GM19372 (cell line): ENCODE measurements at regions not wholly inside any gene's neighbourhood (a gene's known extent, or its start where the extent isn't known, plus 50 kb on each side); places are given as distances from the start of the nearest gene placed in this dataset.

ENCODE experiments used
- ATAC-seq: cut with Tn5 transposase; IDR thresholded peaks from one replicate; pipeline ENCODE4 v1.9.1; 2021; ENCODE audit warnings: mild to moderate bottlenecking, low read depth, moderate library complexity; ENCODE audit not compliant: unreplicated experiment

DNA sequence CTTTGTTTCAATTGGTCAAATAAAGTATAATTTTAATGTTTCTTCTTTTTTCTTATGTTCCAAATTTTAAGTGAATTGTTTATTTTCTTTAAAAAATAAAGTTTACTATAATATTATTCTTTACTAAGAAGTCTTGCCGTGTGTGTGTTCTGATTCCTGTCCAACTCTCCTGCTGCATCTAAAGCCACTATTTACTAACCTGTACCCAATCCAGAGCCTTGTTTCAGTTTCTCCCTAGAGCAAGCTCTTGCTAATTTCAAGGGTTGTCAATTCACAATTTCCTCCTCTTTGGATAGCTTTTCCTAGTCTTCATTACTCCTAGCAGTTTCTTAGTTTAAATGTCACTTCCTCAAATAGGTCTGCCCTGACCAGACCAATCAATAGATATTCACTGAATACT lies 314.9 kb upstream of the SEMA3A start:
- no peak for ATAC-seq

DNA sequence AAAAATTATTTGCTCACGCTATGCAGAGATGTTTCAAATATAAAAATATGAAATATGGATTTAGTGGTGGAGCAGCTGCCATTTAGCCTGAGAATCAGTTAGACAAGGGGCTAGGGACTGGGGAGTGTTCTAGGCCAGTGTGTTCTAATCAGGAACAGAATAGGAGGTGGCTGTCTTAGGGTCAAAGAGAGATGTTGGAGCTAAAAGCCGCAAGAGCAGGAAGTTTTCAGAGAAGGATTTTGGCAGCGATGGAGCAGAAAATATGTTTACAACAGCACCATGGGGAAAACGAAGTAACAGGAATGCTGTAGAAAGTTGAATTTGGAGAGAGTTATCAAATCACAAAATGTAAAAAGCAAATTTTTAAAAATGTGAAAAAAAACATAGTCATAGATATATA lies 314.0 kb upstream of the SEMA3A start:
- no peak for ATAC-seq

DNA sequence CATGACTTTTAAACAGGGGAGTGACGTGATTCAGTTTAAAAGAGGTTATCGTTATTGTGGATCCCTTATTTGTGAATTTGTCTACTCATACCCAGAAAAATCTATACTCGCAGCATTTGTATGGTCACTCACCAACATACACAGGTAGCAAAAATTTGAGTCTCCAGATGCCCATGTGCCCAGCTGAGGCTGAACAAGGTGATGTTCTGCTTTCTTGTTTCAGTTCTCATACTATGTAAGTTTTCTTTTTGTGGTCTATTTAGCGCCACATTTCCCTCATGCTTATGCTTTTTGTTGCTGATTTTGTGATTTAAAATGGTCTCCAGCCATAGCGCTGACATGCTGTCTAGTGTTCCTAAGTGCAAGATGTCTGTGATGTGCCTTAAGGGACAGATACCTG lies 312.9 kb upstream of the SEMA3A start:
- ATAC-seq = no peak

DNA sequence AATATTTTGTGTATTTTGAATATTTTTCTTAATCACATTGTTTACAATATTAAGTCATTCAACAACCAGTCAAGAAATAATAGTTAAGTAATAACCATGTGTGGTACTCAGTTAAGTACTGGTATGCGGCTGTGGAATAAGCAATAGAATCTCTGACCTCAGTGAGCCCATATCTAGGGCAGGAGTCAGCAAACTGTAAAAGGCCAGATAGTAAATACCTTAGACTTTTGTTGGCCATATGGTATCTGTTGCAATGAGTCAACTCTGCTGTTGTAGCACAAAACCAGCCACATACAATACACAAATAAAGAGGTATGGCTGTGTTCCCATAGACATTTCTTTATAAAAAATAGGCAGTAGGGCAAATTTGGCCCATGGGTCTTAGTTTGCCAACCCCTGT lies 311.6 kb upstream of the SEMA3A start:
- no peak for ATAC-seq

DNA sequence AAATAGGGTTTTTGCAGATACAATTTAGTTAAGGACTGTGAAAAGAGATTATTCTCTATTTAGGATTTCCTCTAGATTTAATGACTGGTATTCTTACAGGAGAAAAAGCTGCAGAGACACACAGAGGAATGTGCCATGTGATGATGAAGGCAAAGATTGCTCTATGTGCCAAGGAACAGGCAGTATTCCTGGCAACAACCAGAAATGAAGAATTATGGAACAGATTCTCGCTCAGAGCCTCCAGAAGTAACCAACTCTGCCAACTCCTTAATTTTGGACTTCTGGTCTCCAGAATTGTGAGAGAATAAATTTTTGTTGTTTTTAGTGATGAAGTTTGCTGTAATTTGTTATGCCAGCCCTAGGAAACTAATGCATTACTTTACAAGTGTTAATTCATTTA lies 307.6 kb upstream of the SEMA3A start:
- ATAC-seq = no peak

DNA sequence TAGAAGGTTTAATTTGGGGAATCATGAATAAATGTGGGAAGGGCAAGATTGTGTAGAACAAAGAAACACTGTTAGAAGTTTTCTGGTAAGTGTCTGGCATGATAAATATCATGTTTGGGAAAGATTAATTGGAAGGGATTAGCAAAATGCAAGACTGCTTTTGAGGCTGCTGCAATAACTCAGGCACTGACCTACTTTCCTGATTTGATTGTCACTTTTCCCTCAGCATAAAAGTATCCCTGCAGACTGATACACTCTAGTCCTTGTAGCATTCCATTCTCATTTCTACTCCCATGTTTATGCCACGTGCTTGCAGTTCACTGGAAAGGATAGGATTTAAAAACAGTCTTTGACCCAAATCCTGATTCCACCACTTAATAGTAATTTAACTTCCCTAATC lies 303.3 kb upstream of the SEMA3A start:
- no peak for ATAC-seq

DNA sequence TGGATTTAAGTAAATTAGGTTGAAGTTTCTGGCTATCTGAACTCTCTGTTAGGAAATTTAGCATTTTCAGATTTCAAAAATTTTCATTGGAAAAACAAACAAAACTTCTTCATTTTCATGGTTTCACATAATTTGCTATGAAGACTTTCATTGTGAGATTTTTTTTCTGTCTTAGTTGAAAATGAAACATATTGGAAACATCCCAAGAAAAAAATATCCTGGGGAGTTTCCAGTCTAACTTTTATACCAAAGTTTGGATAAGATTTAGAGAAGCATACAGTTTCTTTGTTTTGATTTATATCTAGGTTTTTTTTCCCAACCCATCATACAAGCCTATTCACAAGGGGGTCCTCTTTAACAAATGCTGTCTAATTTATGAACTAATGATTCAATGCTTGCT lies 300.5 kb upstream of the SEMA3A start:
- ATAC-seq = no peak

DNA sequence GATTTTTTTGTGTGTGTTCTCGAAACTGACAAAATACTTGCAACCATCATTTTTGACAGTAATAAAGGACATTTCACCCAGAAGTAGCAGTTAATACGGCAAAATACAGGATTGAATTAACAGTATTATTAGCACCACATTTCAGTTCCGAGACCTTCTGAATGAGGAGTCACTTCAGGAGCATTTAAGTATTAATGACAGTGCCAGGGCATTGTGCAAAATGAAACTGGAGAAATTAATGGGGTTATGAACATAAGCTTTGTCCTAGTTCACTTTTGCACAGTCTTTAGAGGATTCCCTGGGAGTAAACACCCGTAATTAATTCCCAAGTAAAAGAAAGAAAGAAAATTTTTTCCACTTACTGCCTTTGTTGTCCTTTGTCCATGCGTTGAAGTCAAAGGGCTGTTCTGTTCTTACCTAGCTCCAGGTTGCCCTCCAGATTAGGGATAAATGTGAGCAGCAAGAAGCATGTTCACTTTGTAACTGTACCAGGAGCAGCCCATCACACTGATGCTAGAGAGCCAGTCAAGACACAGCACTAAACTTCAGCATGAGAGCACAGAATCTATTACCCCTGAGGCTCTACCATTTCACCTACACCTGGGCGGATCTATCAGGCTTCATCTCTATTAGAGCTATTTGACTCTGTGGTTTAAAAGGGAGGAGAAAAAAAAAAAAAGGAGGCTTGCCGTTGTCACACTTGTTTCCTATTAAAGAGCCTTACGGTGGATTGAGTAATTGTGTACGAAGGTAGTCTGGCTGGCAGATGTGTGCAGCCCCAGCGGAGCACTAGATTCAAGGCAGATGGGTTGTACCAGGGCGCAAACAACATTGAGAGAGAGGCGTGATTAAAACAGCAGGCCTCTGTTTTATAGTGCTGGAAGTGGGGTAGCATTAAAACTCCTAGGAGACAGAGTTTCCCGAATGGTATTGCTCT lies 297.8 kb upstream of the SEMA3A start:
- ATAC-seq = no peak

DNA sequence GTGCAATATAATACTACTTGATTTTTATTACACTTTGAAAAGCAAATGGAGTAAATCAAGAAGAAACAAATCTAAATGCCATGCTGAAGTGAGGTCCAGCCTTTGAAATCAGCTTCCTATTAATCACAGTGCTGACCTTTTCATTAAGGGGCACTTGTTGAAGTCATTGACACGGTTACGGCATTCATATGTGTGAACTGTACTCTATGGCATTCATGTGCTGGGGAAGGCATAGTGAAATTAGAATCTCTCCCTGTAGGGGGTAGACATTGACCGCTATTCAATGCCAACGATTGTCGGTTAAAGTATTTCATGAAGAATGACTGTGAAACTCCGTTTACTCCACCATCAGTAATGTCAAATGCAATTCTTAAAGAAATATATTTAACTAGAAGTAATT lies 296.1 kb upstream of the SEMA3A start:
- no peak for ATAC-seq

DNA sequence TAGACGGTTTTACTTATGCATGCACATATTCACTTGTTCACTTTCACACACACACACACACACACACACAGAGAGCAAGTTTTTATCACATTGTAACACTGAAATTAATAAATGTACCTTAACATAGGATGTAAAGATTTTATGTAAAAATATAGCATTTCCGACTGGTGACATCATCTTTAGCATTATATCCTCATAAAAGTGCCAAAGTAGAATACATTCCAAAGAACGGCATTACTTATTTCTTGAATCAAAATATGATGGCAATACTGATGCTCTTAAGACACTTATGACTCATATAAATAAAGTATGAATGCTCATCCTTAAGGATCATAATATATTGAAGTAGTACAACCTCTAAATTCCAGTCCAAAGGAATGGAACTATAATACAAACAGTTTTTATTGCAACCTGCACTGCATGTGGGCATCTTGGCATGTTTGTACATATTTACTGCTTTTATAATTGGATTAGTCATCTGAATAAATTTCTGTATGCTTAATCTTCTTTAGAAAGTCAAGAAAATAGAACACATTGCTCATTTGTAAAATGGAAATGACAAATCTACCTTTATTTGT lies 290.0 kb upstream of the SEMA3A start:
- no peak for ATAC-seq

DNA sequence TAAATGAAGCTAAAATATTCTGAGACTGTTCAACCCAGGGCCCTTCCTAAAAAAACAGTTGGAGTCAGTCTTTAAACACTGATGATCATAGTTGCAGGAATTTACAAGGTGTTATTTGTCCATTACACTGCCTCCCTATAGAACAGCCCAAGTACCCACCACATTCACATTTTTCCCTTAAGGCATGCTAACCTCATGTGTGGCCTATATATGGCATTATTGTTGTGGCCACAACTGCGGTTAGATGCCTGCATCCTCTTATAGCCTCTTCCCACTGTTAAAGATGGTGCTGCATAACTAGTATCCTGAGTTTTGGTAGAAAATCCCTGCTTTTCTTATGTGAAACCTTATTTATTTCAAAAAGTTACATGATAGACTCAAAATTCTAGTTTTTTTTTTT lies 287.9 kb upstream of the SEMA3A start:
- no peak for ATAC-seq

DNA sequence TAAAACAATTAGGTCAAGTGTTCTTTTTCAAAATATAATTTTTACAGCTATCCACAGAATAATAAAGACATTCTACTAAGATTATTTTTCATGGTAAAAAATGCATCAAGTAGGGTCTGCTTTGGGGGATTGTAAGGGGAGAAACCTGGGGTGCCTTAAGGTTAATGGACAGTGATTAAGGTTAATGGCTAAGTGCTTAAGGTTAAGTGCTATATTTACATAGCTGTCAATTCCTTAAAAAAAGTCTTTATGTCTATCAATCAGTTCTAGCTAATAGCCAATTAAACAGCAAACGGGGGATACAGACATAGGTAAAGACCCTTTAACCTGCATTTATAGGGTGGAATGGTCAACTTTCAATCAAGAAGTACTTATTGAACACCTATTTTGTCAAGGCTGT lies 284.5 kb upstream of the SEMA3A start:
- ATAC-seq = no peak

DNA sequence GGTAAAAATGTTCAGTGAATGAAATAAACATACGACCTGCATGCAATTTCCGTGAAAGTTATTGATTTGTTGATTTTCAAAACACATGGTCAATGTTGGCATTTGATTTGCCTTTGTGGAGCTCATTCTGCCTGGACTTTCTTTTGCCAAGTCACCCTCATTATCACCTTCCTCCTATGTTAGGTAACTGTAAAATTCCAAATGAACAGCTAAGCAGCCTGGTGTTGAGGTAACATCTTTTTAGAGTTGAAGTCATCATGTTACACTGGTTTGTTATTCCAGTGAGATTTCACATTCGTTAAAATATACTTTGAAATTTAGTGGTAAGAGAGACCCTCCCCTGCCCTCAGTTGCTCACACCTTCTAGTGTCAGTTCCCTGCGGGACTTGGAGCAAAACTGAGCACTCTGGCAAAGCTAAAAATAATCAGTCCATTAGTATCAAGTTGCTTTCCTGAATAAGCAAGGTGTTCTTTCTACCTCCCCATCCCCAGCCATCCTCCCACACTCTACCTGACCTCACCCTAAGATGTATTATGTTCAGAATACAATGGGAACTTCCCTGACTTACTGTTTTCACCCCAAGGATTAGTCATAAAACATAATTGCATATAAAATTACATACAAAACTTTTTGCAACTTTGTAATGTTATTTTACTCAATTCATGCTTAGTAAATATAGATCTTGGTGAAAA lies 283.3 kb upstream of the SEMA3A start:
- ATAC-seq = no peak

DNA sequence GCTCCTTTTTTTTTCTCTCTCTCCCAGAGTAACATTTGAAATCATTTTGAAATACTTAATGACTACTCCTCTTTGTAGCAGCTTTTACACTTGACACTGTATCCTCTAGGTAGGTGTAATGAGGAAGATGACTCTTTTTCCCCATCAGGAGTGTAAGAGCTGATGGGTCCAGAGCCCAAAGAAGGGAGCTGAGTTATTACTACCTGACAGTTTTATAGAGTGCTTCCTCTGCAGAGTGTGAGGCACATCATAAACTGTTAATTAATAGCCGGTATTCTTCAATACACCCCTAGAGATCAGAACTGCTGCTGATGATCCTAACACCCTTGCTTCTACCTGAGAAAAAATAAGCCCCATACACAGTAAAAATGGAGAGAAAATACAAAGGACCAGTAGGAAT lies 279.8 kb upstream of the SEMA3A start:
- no peak for ATAC-seq

DNA sequence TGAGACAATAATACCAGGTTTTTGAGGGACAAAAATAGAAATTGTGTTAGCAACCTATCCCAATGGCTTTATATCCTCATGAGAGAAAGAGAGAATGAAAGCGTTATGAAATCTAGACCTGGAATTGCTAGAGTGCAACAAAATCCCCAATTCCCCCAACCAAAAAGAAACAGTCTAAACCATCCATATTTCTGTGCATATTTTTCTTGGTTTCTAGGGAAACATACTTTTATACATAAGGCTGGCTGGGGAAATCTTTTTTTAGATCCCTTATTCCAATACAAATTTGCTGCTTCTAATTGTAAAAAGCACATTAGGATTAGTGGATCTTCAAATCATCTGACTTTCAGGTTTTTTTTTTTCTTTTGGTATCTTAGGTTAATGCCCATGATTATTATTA lies 277.0 kb upstream of the SEMA3A start:
- no peak for ATAC-seq

DNA sequence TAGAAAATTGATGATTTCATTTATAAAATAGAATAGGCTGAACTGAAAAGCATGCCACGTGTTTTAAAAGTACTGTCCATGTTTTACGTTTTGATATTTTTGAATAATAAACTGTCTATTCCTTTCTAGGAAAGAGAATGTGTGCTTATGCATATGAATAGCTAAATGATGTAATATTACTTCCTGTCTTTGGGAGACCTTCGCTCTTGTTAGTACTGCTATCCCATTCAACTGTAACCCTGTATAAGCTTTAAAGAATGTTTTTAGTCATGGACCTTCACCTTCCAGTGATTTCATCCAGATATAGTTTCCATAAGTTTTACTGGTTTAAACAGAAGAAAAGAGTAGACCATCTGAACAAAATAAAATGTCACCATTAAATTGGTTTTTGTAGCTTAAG lies 274.4 kb upstream of the SEMA3A start:
- no peak for ATAC-seq

DNA sequence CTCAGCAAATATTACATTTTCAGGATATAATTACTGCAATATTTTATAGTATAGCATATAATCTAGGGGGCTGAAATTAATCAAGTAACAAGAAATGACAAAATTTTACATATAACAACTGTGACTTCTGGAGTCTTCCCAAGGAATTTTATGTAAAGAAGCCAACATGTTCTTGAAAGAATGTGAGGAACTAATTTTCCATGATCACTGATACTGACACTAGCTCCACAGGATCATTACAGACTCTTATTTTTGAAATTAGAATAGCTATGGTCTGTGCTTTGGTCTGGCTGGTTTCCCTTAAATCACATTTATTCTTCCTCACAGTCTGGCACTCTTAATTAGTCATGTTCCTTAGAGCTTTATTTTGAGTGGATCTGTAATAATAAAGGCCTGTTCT lies 267.7 kb upstream of the SEMA3A start:
- no peak for ATAC-seq

DNA sequence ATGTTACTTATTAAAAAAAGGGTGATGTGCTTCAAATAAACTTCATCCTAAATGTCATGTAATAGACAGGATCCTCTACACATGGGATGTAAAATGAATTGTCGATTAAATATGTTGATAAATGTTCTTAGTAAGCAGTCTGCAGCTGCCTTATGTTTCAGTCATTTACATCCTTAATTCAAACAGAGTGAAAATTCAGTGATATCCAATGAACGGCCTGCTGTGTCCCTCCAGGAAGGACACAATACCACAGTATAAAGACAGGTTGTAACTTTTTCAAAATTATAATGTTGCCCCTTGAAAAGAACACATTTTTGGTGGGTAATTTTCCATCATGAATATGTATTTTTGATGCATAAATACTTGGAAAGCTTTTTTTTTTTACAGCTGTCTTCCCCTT lies 266.5 kb upstream of the SEMA3A start:
- no peak for ATAC-seq

DNA sequence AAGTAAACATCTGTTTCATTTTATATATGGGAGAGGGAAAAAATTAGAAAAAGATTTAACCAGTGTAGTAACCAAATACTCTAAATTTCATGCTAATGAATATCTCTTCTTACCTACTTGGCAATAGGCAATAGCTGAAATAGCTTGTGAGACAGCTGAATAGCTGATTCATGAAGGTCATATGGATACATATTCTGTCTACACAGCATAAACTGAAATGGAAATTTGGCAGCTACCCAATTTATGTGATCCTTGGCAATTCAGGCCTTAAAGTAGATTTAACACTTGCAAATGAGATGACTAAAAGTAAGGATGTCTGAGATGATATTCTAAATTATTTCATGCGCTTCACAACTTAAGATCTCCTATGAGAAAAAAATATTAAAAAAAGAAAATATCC lies 261.2 kb upstream of the SEMA3A start:
- no peak for ATAC-seq

DNA sequence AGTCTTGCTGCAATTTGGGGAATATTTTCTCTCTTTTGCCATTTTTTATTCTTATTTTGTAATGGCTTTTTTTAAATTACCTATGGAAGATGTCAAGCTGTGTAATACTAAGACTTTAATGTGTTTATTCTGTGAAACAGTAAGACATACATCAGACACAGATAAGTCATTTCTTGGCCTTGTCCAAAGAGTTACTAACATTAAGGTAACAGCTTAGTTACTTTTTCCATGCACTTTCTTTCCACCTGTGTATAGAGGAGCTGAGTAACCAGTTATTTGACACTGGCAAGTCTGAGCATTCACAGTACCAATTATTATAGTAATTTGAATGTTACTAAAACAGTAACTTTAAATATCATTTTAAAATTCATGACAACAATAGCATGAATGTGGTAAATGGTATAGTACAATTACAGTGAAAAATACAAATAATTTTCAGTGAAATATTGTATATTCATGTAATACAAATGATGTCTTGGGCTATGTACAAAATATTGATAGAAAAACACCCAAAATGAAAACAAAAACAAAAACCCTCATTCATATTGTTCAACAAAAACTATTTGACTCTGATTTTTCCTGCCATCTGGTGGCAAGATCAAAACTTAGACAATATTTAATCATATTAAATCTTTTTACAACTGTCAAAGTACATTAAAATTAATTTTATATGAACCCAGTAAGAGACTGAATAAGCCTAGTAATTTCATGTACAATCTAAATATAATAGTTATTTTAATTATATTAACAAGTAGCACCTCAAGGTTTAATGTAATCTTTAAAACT lies 259.8 kb upstream of the SEMA3A start:
- ATAC-seq = no peak

DNA sequence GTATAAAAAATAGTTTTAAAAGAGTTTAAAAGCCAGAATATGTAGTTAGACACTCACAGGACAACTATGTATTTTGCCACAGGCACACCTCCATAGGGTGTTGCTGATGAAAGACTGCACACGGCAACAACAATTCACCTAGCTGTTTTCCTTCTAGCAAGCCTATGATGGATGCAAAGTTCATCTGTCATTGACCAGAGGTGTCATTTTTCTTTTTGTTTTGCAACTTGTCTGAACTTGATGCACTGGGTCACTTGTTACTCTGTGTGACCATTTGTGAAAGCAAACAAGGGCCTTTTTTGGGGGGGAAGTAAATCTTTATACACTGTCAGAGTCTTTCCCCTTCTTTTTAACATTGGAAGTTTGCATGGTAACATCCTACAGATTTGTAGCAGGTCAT lies 258.0 kb upstream of the SEMA3A start:
- ATAC-seq = no peak
